HuH-7 (cell line): ENCODE measurements at regions not wholly inside any gene's neighbourhood (a gene's known extent, or its start where the extent isn't known, plus 50 kb on each side); places are given as distances from the start of the nearest gene placed in this dataset.

Experiments used
- DNase-seq: peaks from one replicate; pipeline ENCODE4 v3.0.0; 2011; ENCODE audit warnings: low spot score

GRCh38 chr20:42020316-42020715, 402.1 kb upstream of the CHD6 start:
- no peak for DNase-seq

GRCh38 chr20:42018979-42019378, 400.8 kb upstream of the CHD6 start:
- no peak for DNase-seq

- DNase-seq: no peak
Observed at GRCh38 chr20:42010090-42010489, 391.9 kb upstream of the CHD6 start.

- DNase-seq: no peak
Observed at GRCh38 chr20:42007251-42007650, 389.1 kb upstream of the CHD6 start.

GRCh38 chr20:42005211-42005610, 387.0 kb upstream of the CHD6 start:
- no peak for DNase-seq

- DNase-seq: no peak
Observed at GRCh38 chr20:42003380-42003779, 385.2 kb upstream of the CHD6 start.

- no peak for DNase-seq
Observed at GRCh38 chr20:41998539-41999341, 380.6 kb upstream of the CHD6 start.

GRCh38 chr20:41996951-41997350, 378.8 kb upstream of the CHD6 start:
- no peak for DNase-seq

- no peak for DNase-seq
Observed at GRCh38 chr20:41992481-41992880, 374.3 kb upstream of the CHD6 start.

- no peak for DNase-seq
Observed at GRCh38 chr20:41991412-41991811, 373.2 kb upstream of the CHD6 start.

GRCh38 chr20:41989935-41990635, 371.9 kb upstream of the CHD6 start:
- DNase-seq: no peak

GRCh38 chr20:41989039-41989679, 371.0 kb upstream of the CHD6 start:
- DNase-seq: no peak

- DNase-seq: no peak
Observed at GRCh38 chr20:41984031-41984430, 365.9 kb upstream of the CHD6 start.

- no peak for DNase-seq
Observed at GRCh38 chr20:41983159-41983558, 365.0 kb upstream of the CHD6 start.

- no peak for DNase-seq
Observed at GRCh38 chr20:41981746-41982145, 363.6 kb upstream of the CHD6 start.

- DNase-seq: no peak
Observed at GRCh38 chr20:41978875-41979274, 360.7 kb upstream of the CHD6 start.

GRCh38 chr20:41978246-41978790, 360.1 kb upstream of the CHD6 start:
- no peak for DNase-seq

- DNase-seq: no peak
Observed at GRCh38 chr20:41969656-41970055, 351.5 kb upstream of the CHD6 start.

- no peak for DNase-seq
Observed at GRCh38 chr20:41960166-41960565, 342.0 kb upstream of the CHD6 start.

- no peak for DNase-seq
Observed at GRCh38 chr20:41958391-41958790, 340.2 kb upstream of the CHD6 start.

- peak; percentile 34 for DNase-seq
Observed at GRCh38 chr20:41956338-41957074, 338.3 kb upstream of the CHD6 start.

GRCh38 chr20:41952166-41952565, 334.0 kb upstream of the CHD6 start:
- DNase-seq: no peak
